Gastrocnemius medialis (tissue), 4 donors: ENCODE measurements at regions not wholly inside any gene's neighbourhood (a gene's known extent, or its start where the extent isn't known, plus 50 kb on each side); places are given as distances from the start of the nearest gene placed in this dataset.

Experiments
- ATAC-seq, 2 donors: fragments of 150-250 bp; one replicate each; pipeline ENCODE4 v1.9.1; 2016
- DNase-seq, 2 donors: peaks; one replicate each; pipeline ENCODE4 v3.0.0-alpha.2; 2019
- H3K27ac ChIP-seq, 4 donors: fragments of 200-600 bp; sonication (generic); 1 replicate in 1 of 4; 2 replicates in 3 of 4; pipeline ENCODE4 v1.5.1; 2016 to 2018; ENCODE audit warnings: mild to moderate bottlenecking in 2 of 4, moderate library complexity in 1 of 4
- H3K27me3 ChIP-seq, 3 donors: fragments of 200-600 bp; sonication (generic) in 2 of 3; 1 replicate in 1 of 3; 2 replicates in 2 of 3; pipeline versions ENCODE4 v1.5.1 to v1.6.0; 2016 to 2019; ENCODE audit warnings: mild to moderate bottlenecking in 1 of 3, moderate library complexity in 1 of 3
- H3K36me3 ChIP-seq, 2 donors: fragments of 200-600 bp; sonication (generic) in 1 of 2; one replicate each; pipeline ENCODE4 v1.5.1; 2017 to 2018
- H3K4me1 ChIP-seq, 2 donors: fragments of 200-600 bp; sonication (generic) in 1 of 2; one replicate each; pipeline ENCODE4 v1.5.1; 2016 to 2017; ENCODE audit warnings: mild to moderate bottlenecking in 2 of 2
- H3K4me3 ChIP-seq, 4 donors: fragments of 200-600 bp; sonication (generic) in 3 of 4; 1 replicate in 1 of 4; 2 replicates in 3 of 4; pipeline ENCODE4 v1.5.1; 2016 to 2019; ENCODE audit warnings: mild to moderate bottlenecking in 2 of 4
- H3K9me3 ChIP-seq, 3 donors: fragments of 200-600 bp; sonication (generic) in 2 of 3; 1 replicate in 1 of 3; 2 replicates in 2 of 3; pipeline ENCODE4 v1.5.1; 2016 to 2019
- CTCF ChIP-seq, 5 experiments: fragments of 450-650 bp in 3 of 5; fragments of 200-600 bp in 2 of 5; sonication (generic) in 2 of 5; IDR thresholded peaks in 4 of 5; conservative IDR thresholded peaks in 1 of 5; 1 replicate in 4 of 5; 2 replicates in 1 of 5; pipeline ENCODE4 v1.5.1; 2016 to 2019; ENCODE audit warnings: antibody characterized with exemption in 5 of 5, mild to moderate bottlenecking in 3 of 5, moderate library complexity in 3 of 5
- POLR2A ChIP-seq, 2 donors: fragments of 450-650 bp; IDR thresholded peaks; one replicate each; pipeline ENCODE4 v1.6.1; 2017; ENCODE audit warnings: antibody characterized with exemption in 2 of 2, mild to moderate bottlenecking in 2 of 2, moderate library complexity in 2 of 2
- in situ Hi-C, 4 donors: fragments of 200-750 bp; cut with MboI; loops; one replicate each; pipeline versions ENCODE4 v1.15.0 to v1.8.0; 2017; ENCODE audit warnings: low sequenced_read_pairs in 4 of 4
- intact Hi-C: fragments of 100-400 bp; cut with DNase I; formaldehyde crosslinking; loops from one replicate; pipeline ENCODE4 v1.15.1; 2023; ENCODE audit warnings: low total_unique reads

- H3K27me3 ChIP-seq = no peaks in the 10 kb centered on the region
- intact Hi-C loops = no loop called here
- H3K4me1 ChIP-seq = peaks cover 22 to 51% of the 10 kb centered on the region in 2 donors
- no peak overlapping the region for H3K4me3 ChIP-seq
- DNase-seq (no peak), ATAC-seq (no peak)
- peak overlapping the region in 1 of 4 donors; percentile 23 for H3K27ac ChIP-seq
- H3K9me3 ChIP-seq = no peaks in the 10 kb centered on the region
- in situ Hi-C loops = loop anchor here in 3 of 4 donors (25.0 kb wide), 1 partner anchor 613 kb away; no protein-coding TSS in a partner anchor
- TF ChIP-seq CTCF (IDR thresholded peaks at IDR 0.05 in 4 of 5, conservative IDR thresholded peaks at IDR 0.05 in 1 of 5) (no peak), POLR2A (IDR thresholded peaks at IDR 0.05) (no peak)
- no peaks in the 10 kb centered on the region for H3K36me3 ChIP-seq
Observed at GRCh38 chr6:4324746-4325145, 189.4 kb upstream of the ECI2 start.

- intact Hi-C loops (loop anchor here (2.0 kb wide), 2 partner anchors 79 to 137 kb away; no protein-coding TSS in a partner anchor), in situ Hi-C loops (loop anchor here in 3 of 4 donors (25.0 kb wide), 1 partner anchor 614 kb away; no protein-coding TSS in a partner anchor)
- Histone ChIP-seq H3K9me3 (no peaks in the 10 kb centered on the region), H3K27ac (peak overlapping the region; percentile 63 to 82 (median 80)), H3K4me1 (peaks cover 27 to 61% of the 10 kb centered on the region in 2 donors), H3K36me3 (no peaks in the 10 kb centered on the region), H3K27me3 (no peaks in the 10 kb centered on the region), H3K4me3 (no peak overlapping the region)
- TF ChIP-seq POLR2A (IDR thresholded peaks at IDR 0.05) (no peak), CTCF (IDR thresholded peaks at IDR 0.05 in 4 of 5, conservative IDR thresholded peaks at IDR 0.05 in 1 of 5) (no peak)
- ATAC-seq = peak in 1 of 2 donors; percentile 28
- no peak for DNase-seq
Observed at GRCh38 chr6:4323322-4323721, 187.9 kb upstream of the ECI2 start.

- H3K36me3 ChIP-seq = no peaks in the 10 kb centered on the region
- in situ Hi-C loops (loop anchor here in 3 of 4 donors (25.0 kb wide), 1 partner anchor 614 kb away; no protein-coding TSS in a partner anchor), intact Hi-C loops (loop anchor here (2.0 kb wide), 2 partner anchors 80 to 138 kb away; no protein-coding TSS in a partner anchor)
- TF ChIP-seq POLR2A (IDR thresholded peaks at IDR 0.05) = no peak
- no peak for TF ChIP-seq CTCF (IDR thresholded peaks at IDR 0.05 in 4 of 5, conservative IDR thresholded peaks at IDR 0.05 in 1 of 5)
- H3K4me1 ChIP-seq = peaks cover 29 to 64% of the 10 kb centered on the region in 2 donors
- no peaks in the 10 kb centered on the region for H3K9me3 ChIP-seq
- H3K27me3 ChIP-seq = no peaks in the 10 kb centered on the region
- no peak overlapping the region for H3K4me3 ChIP-seq
- peak; percentile 97 for ATAC-seq
- peak; percentile 41 to 70 for DNase-seq
- H3K27ac ChIP-seq = peak overlapping the region; percentile 63 to 82 (median 80)
Observed at GRCh38 chr6:4322846-4323309, 187.5 kb upstream of the ECI2 start.

GRCh38 chr6:4322134-4322845 is 186.9 kb upstream of the ECI2 start:
- Histone ChIP-seq H3K4me1 (peaks cover 35 to 69% of the 10 kb centered on the region in 2 donors), H3K4me3 (no peak overlapping the region), H3K9me3 (no peaks in the 10 kb centered on the region), H3K27ac (peak overlapping the region; percentile 63 to 82 (median 80)), H3K27me3 (no peaks in the 10 kb centered on the region), H3K36me3 (no peaks in the 10 kb centered on the region)
- in situ Hi-C loops = loop anchor here in 3 of 4 donors (25.0 kb wide), 1 partner anchor 615 kb away; no protein-coding TSS in a partner anchor
- intact Hi-C loops = loop anchor here (2.0 kb wide), 2 partner anchors 81 to 139 kb away; no protein-coding TSS in a partner anchor
- TF ChIP-seq CTCF (IDR thresholded peaks at IDR 0.05 in 4 of 5, conservative IDR thresholded peaks at IDR 0.05 in 1 of 5) (no peak), POLR2A (IDR thresholded peaks at IDR 0.05) (no peak)
- peak; percentile 23 to 56 for ATAC-seq
- no peak for DNase-seq
